Stimulated activated CD4-positive, alpha-beta T cell treated with anti-CD3 and anti-CD28 coated beads, TNF-alpha, amount 100 ng/mL, for 48 hours (primary cell): ENCODE measurements at regions not wholly inside any gene's neighbourhood (a gene's known extent, or its start where the extent isn't known, plus 50 kb on each side); places are given as distances from the start of the nearest gene placed in this dataset.
"Not testable (repeated sequence)": the region's sequence is repeated elsewhere in the genome, so short reads cannot be mapped to it uniquely, and the experiment has no call there.

Experiments
- DNase-seq, 3 donors: peaks; one replicate each; pipeline ENCODE4 v3.0.0-alpha.2; 2020; ENCODE audit warnings: low read depth in 3 of 3

DNA sequence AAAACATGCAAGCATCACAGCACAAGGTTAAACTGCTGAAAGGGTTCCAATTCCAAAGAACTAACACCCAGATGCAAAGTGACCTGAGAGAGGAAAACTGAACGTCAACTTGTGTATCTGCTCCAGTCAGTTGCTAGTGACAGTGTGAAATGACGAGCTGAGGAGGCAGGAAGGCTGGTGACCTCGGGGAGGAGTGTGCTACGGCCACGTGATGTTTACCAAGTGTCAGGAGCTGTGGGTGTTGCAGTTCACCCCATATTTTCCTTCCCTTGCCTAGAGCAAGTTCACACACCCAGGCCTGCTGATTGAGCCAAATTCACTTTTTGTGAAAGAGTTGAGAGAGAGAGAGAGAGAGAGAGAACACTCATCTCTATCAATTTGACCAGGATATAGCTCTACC, 231.6 kb upstream of the ANKH start:
- DNase-seq: no peak

DNA sequence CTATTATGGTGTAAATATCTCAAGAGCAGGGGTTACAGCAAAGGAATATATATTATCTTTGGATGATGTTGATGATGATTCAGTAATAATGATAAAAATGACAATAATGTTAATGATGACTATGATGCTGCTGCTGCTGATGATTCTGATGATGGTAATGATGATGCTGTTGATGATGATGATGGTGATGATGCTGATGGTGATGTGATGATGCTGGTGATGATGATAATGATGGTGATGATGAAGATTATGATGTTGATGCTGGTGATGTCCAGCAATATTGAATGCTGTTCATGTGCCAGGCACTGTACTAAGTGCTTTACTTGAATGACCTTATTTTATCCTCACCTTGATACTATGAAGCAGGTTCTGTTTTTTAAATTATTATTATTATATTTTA, 226.0 kb upstream of the ANKH start:
- no peak for DNase-seq

DNA sequence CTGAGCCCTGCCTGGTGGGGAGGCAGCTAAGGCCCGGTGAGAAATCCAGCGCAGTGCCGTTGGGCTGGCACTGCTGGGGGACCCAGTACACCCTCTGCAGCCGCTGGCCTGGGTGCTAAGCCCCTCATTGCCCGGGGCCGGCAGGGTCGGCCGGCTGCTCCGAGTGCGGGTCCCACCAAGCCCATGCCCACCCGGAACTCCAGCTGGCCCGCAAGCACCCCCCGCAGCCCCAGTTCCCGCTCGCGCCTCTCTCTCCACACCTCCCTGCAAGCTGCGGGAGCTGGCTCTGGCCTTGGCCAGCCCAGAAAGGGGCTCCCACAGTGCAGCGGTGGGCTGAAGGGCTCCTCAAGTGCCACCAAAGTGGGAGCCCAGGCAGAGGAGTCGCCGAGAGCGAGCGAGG, 225.1 kb upstream of the ANKH start:
- not testable (repeated sequence) for DNase-seq

DNA sequence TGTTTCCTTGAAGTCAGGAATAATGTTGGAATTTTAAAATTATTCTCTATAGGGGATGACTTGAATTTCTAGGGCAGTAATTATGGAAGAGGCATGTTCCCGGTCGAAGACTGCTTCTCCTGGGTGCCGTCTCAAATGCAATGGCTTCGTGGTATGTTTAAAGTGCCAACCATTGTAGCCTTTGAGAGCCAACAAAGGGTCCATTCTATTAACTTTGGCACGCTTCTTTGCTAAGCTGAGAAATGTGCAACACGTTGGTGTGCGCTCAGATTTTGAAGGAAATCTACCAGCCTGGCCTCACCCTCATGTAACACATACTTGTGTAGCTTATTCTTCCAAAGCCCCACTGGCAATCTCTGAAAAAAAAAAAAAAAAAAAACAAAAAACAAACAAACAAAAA, 221.2 kb upstream of the ANKH start:
- no peak for DNase-seq

DNA sequence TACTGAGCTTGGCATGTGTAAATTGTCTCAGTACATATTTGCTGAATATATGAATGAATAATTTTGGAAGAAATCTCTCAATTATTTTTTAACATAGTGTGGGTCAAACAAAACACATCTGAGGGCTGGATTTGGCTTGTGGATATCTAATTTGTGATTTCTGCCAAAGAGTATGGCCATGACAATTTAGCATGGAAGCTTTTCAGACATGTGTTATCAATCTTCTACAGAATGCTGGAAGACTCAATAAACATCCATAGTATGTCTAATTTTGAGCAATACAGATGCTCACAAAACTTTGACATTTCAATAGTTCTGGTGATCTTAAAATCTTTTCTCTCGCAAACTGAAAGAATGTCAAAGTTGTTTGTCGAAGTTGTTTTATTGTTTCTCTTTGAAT, 214.1 kb upstream of the ANKH start:
- DNase-seq: no peak

DNA sequence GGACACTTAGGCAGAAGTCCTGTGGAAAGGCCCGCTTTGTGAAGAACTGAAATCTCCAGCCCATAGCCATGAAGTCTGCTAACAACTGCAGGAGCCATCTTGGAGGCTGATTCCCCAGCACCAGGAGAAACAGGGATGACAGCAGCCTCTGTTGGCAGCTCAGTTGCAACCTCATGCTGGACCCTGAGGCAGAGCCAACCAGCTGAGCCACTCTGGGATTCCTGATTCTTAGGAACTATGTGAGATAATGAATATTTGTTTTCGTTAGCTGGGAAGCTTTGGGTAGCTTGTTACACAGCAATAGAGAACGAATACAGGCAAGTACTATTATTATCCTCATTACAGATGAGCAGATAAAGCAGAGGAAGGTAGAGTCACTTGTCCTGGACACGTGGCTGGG, 210.5 kb upstream of the ANKH start:
- DNase-seq: no peak

DNA sequence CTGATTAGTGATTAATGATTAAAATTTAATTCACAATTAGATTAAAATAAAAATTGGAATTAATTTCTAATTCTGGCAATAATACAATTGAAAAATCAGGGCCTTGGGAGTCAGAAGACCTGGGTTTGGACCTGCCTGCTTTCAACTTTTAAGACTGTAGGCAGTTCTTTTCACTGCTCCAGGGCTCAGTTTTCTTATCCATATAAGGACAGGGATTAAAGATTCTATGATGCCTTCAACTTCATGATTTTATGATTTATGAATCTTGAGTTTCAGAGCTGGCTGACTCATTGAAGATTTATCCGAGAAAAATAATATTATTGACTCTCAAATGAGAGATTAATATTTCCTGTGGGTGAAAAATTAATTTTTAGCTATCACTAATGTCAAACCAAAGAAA, 208.6 kb upstream of the ANKH start:
- DNase-seq: no peak

DNA sequence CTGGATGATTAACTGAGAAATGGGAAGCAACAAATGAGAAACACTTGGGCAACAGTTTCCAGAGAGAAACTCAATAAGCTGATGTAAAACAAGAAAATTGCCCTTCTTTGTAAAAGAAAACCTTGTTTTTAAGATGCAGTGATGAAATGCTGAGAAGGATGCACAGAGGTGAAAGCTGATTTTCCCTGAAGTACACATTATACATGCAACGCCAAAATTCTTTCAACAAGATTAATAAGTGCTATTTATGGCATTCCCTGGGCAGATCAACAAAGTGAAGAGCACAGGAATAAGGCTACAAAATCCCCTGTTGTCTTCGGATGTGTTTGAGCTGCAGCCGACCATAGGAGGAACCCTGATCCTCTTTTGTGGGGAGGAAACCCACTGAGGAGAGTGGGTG, 208.0 kb upstream of the ANKH start:
- no peak for DNase-seq

DNA sequence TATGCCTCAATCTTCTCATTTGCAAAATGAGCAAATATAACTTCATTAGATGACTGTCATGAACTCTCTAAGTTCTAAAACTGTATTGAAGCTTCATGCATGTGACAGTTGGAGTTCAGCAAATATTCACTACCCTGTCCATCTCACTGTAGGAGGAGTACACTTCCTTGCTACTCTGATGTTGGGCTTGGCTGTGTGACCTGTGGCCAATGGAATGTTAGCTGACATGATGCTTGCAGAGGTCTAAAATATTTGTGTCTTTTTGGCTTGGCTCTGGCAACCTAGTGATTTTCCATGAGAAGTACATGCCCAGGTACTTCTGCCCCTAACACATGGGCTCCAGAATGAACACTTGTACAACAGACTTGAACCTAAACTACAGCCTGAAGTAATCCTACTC, 203.1 kb upstream of the ANKH start:
- no peak for DNase-seq

DNA sequence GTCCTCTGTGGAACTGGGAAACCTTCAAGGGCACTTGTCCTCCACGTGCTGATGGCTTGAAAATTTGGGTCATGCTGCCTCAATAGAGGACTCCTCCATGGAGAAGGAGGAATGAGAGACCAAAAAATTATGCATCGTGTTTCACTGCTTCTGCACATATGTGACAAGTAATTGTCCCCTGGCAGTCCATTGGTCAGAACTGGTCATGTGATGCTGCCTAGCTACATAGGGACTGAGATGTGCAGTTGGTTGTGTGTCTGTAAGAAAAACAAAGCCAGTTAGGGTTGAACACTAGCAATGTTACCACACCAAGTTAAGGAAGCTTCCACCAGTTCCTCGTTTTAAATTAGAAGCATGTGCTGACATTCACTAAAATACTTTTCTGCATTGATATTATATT, 201.9 kb upstream of the ANKH start:
- no peak for DNase-seq

DNA sequence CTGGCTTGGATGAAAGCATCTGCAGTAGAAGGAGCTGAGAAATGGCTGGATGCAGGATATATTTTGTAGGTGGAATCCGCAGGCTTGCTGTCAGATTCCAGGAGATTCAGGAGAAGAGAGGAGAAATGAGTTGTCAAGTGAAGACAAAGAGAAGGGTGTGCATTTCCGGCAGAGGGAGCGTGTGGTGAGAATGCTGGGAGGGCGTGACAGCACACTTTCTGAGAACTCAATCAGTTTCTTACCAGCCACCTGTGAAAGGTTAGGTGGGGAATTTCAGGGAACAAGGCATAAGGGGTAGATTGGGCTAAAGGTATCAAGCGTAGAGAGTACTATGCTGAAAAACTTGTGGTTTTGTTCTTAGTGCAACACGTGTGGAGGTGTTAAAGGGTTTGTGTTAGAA, 199.3 kb upstream of the ANKH start:
- no peak for DNase-seq

DNA sequence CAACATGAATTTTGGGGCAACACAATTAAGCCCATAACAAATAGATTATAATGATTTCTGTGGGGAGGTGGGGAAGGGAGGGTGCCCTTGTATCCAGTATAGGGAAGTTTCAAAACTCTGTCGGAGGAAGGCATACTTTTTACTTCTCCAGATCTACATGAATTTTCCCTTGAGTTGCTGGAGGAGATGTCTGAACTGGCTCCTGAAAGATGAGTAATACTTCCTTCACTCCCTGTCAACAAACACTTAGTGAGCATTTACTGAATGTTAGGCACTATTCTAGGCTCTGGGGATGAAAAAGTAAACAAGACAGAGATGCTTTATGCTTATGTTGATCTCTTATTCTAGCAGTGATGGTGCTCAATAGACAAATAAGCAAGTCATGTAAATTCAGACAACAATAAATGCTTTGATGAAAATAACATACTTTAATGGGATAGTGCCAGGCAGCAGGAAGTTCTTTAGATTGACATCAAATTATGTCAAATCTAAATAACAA, 197.9 kb upstream of the ANKH start:
- DNase-seq: no peak

DNA sequence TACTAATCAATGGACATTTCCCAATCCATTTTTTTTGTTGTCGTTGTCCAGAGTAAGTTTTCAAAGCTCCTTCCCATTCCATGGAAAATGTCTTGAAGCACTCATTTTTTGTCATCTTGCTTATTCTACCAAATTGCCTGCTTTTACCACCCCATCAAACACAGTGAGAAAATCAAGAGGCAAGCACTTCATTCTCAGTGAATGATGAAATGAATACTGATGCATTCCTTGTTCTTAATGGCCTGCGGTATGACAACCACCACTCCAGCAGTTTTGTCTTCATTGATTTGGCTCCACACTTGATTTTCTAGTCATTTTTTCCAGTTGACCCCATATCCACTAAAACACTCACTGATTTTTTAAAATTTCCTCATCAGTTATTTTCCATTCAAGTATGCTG, 193.5 kb upstream of the ANKH start:
- DNase-seq: no peak

DNA sequence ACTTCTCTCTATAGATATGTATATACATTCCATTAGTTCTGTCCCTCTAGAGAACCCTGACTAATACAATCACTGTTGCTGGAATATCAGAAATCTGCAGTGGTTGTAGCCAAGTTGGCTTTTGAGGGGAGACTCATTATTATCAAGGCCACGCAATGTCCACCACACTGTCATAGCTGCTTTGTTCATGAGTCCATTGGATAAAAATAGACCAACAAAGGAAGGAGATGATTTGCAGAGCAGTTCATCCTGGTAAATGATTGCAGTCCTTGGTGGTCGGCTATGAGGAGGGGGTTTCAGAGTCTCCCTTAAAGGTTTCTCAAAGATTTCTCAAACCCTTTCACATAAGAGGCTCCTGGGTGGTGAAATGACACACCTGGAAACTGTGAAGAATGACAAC, 192.8 kb upstream of the ANKH start:
- no peak for DNase-seq

DNA sequence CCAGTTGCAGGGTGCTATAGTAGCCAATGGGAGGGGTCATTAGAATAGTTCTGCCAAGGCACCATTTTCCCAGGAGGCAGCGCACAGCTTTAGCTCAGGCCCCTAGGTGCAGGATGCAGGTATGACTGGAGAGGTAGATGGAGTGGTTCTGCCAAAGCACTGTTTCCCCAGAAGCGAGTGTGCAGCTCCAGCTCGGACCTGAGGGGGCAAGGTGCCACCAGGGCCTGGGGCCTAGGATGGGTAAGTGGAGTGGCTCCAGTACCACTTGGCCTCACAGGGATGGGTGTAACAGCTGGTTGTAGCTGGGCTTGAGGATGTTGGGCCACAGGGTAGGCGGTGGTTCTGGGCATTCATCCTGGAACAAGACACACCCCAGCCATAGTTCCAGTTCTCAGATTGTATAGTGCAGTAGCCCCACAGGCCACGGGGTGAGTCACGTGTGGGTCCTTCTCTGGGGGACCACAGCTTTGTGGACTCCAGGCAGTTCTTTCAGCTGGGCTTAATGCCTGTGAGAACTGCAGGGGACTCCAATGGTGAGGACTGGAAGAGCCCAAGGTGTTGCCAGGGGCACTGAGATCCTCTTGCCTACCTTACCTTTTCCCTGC, 185.5 kb upstream of the ANKH start:
- DNase-seq: no peak

DNA sequence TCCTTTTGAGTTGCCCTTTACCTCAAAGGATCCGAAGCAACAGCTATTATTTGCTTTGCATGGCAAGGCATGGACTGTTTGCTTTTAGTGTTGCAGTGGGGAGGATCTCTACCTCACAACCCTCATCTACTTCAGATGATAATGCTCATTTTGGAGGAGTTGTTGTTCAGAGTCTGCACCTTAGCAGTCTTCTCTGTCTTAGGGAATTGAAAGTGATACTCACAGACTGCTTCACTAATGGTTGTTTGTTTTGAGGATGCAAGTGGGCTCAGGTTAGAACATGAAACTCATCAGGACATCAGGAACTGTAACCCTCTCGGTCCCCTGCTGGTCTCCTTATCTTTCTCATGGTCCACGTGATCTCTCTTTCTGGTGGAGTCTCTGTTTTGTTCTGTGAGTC, 172.9 kb upstream of the ANKH start:
- no peak for DNase-seq

DNA sequence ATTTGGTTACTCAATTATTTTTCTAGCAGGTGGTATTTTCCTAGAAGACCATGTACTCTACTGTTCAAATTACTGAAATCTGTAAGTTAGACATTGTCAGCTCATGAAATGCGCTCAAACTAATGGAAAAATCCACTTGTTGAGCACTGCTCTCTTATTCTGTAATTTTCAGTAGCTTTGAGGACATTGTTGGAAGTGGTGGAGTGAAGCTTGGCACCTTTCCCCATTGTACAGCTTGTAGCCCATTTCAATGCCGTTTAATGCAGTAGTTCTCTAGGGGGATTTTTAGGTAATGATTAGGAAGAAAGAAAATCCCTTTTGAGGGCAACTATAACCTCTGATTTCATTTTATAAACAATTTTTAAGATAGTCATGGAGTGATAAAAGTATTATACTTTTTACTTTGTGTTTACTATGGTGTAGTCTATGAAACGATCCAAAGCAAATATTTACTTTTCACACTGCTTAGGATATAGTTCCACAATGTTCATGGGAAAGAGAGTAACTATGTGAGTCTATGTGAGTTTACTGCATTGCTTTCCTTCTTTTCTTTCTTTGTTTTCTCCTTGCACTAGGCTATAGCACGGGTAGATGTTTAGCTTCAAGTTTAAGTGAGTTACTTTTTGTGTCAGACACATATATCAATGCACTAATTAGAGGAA, 165.8 kb upstream of the ANKH start:
- no peak for DNase-seq

DNA sequence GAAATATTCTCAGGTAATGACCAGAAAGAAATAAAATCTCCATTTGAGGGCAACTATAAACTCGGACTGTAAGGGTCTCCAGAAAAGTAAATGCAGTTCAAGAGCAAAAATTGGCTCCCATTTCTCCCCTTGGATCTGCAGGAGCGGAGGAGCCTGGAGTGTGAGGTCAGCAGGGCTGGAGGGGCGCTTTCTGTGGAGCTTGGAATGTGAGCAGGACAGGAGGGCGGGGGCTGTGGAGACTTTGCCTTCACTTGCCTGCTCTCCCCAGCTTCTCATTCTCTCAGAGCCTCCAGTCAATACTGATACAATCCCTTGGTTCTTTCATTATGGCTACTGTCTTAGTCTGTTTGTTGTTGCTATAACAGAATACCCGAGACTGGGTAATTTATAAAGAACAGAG, 162.8 kb upstream of the ANKH start:
- no peak for DNase-seq

DNA sequence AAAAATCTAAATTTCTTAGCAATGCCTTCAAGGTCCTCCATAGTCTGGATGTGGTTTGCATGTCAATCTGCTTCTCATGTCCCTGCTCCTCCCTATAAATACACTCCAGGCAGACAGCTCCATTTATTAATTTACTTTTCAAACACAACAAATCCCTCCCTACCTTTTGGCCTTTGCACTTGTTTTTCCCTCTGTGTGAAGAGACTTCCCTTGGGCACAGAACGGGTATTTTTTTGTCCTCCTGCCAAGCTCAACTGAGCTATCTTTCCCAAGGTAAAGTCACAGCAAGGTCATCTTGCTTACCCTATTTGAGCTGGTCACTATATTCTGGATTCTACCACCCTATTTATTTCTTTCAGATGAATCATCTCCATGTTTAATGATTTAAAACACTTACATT, 159.6 kb upstream of the ANKH start:
- DNase-seq: no peak

DNA sequence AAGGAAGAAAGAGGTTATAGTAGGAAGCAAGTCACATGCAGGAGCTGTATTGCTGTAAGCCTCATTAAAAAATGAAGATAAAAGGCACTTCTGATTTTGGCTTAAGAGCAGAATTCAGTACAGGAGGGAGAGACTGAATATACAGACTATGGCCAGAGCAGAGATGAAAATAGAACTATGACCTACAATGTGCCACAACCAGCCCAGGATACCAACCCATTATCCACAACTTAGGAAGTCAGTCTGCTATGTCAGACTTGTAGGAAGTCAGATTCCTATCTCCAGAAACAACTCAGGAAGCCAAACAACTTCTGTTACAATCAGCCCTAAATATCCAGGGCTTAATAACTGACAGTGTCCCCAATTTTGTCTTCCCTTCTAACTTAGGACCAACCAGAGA, 156.2 kb upstream of the ANKH start:
- no peak for DNase-seq

DNA sequence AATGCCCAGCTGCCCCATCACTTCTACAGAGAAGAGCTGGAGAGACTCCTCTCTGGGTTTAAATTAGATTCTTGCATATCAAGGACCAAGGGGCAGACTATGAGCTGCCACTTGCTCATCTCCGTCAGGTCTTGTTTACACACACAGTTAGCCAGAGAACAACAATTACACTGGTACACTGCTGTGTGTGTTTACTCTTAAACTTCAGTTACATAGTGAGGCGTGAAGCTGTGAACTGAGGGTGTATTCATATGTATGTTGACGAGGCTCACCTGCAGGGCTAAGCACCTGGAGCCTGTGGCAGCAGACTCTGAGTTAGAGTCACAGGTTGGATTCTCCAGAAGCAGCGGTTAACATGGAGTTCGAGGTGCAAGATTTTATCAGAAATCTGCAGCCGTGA, 155.4 kb upstream of the ANKH start:
- DNase-seq: no peak

DNA sequence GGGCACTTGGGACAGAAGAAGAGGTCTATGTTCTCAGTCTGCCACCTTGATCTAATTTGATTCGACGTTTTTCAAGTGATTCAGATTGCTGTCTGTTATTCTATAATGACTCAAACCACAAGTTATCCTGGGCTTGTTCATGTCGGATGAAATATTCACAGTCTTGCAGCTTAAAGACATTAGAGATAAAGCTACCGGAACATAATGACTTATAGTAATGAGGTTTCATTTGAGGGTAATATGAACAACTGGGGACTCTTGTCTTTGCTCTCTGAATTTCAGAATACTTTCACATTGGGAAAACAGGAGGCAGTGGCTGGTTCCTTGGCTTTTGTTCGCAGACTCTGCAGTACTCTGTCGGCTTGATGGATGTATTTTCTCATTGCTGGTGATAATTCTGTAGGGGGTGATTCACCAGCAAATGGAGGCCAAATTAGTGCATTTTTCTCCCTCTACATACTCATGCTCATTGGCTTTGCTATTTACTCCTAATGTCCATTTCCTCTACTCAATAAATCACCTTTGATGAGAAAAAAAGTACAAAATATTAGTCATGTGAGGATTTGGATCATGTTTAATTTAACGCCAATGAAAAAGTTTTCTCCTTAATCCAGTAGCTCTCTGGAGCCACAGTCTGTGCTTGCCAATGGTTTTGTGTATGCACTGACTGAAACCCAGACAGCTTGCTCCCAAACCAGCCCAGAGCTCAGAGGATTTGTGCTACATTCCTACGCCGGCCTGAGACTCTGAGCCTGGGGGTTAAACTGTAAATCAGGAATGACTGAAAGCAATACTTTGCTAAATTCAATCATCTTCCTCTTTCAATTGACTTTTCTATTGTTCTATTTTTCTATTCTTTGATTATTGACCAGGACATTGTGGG, 154.7 kb upstream of the ANKH start:
- DNase-seq: no peak

DNA sequence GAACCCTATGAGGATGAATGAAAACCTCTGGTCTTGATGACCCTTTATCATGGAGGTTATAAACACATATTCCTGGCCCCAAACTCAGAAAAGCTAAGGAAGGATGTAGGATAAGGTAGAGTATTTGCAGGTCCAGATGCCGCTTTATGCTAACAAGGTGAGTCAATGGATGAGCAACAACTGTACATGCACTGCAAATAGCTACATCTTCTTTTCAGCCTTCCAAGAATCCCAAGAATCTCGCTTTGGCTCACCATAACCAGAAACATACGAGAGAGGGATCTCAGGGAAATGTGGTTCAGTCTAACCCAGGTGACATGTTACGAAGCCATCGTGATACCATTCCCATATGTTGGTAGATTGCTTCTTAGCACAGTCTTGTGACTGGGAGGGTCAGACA, 152.3 kb upstream of the ANKH start:
- DNase-seq: no peak
